Keratinocyte (primary cell): ENCODE measurements at regions not wholly inside any gene's neighbourhood (a gene's known extent, or its start where the extent isn't known, plus 50 kb on each side); places are given as distances from the start of the nearest gene placed in this dataset.

Experiments used
- DNase-seq: peaks from one replicate; pipeline ENCODE4 v3.0.0-alpha.2; 2011; ENCODE audit warnings: low read depth, missing footprints, low spot score
- FAIRE-seq: peaks from 2 replicates; lab custom pipeline; 2011; peaks lifted over from hg19 to GRCh38; lab: Jason Lieb, UNC
- H2AFZ ChIP-seq: 2 replicates; pipeline ENCODE4 v1.6.0; 2012; ENCODE audit warnings: low read length, control low read depth, inconsistent platforms; ENCODE audit not compliant: control insufficient read depth
- H3K27ac ChIP-seq: 2 replicates; pipeline ENCODE4 v1.5.1; 2011; ENCODE audit warnings: low read length; ENCODE audit not compliant: control insufficient read depth, insufficient read depth
- H3K27me3 ChIP-seq: 3 replicates; pipeline ENCODE4 v1.6.0; 2011; ENCODE audit warnings: low read length; ENCODE audit not compliant: control insufficient read depth, insufficient read depth; ENCODE audit errors: extremely low read depth
- H3K36me3 ChIP-seq, 2 experiments: 2 replicates in 1 of 2; 3 replicates in 1 of 2; pipeline ENCODE4 v1.5.1; 2011; ENCODE audit warnings: low read length in 2 of 2, mild to moderate bottlenecking in 1 of 2; ENCODE audit not compliant: control insufficient read depth in 2 of 2, insufficient read depth in 2 of 2; ENCODE audit errors: extremely low read depth in 1 of 2
- H3K4me1 ChIP-seq: 3 replicates; pipeline ENCODE4 v1.5.1; 2011; ENCODE audit warnings: low read length; ENCODE audit not compliant: control insufficient read depth, insufficient read depth; ENCODE audit errors: extremely low read depth
- H3K4me2 ChIP-seq: 3 replicates; pipeline ENCODE4 v1.6.0; 2011; ENCODE audit warnings: low read depth, low read length; ENCODE audit not compliant: control insufficient read depth, insufficient read depth; ENCODE audit errors: extremely low read depth
- H3K4me3 ChIP-seq, 3 experiments: fragments of 200-600 bp in 1 of 3; sonication (generic) in 1 of 3; 2 replicates in 2 of 3; 3 replicates in 1 of 3; pipeline ENCODE4 v1.5.1; 2011 to 2016; ENCODE audit warnings: low read length in 3 of 3, mild to moderate bottlenecking in 3 of 3, control low read depth in 2 of 3, inconsistent platforms in 1 of 3, low read depth in 1 of 3, mixed read lengths in 1 of 3, mixed run types in 1 of 3, moderate library complexity in 1 of 3; ENCODE audit not compliant: control insufficient read depth in 2 of 3, insufficient read depth in 2 of 3; ENCODE audit errors: extremely low read depth in 1 of 3
- H3K79me2 ChIP-seq: 2 replicates; pipeline ENCODE4 v1.6.0; 2012; ENCODE audit warnings: low read length; ENCODE audit not compliant: control insufficient read depth, insufficient read depth
- H3K9ac ChIP-seq: 3 replicates; pipeline ENCODE4 v1.6.0; 2011; ENCODE audit warnings: low read length; ENCODE audit not compliant: control insufficient read depth, insufficient read depth; ENCODE audit errors: extremely low read depth
- H3K9me1 ChIP-seq: 3 replicates; pipeline ENCODE4 v1.6.0; 2011; ENCODE audit warnings: low read length; ENCODE audit not compliant: control insufficient read depth, insufficient read depth; ENCODE audit errors: extremely low read depth
- H3K9me3 ChIP-seq: 2 replicates; pipeline ENCODE4 v1.5.1; 2012; ENCODE audit warnings: low read depth, low read length; ENCODE audit not compliant: control insufficient read depth
- H4K20me1 ChIP-seq: 3 replicates; pipeline ENCODE4 v1.6.0; 2011; ENCODE audit warnings: low read length; ENCODE audit not compliant: control insufficient read depth, insufficient read depth; ENCODE audit errors: extremely low read depth
- CTCF ChIP-seq, 3 experiments: IDR thresholded peaks in 1 of 3; conservative IDR thresholded peaks in 1 of 3; optimal IDR thresholded peaks in 1 of 3; 2 replicates in 2 of 3; 3 replicates in 1 of 3; pipeline versions ENCODE3 to v1.5.1; 2011; ENCODE audit warnings: low read length in 3 of 3, mild to moderate bottlenecking in 3 of 3, moderate library complexity in 2 of 3, control low read depth in 1 of 3, inconsistent platforms in 1 of 3; ENCODE audit not compliant: insufficient read depth in 2 of 3; ENCODE audit errors: extremely low read depth in 1 of 3
- EZH2 ChIP-seq: IDR thresholded peaks from one replicate; pipeline ENCODE4 v1.6.1; 2012; ENCODE audit warnings: inconsistent platforms, mild to moderate bottlenecking, low read length, moderate library complexity
- dilution Hi-C: fragments of 300-500 bp; cut with MboI; formaldehyde crosslinking; loops from one replicate; pipeline ENCODE4 v1.7.0; 2020; ENCODE audit warnings: low sequenced_read_pairs; ENCODE audit not compliant: extremely low pct_ligation_motif_present

GRCh38 chr1:78420181-78420580 lies 70.6 kb upstream of the PTGFR start:
- Histone ChIP-seq H3K9me3 (no peaks in the 10 kb centered on the region), H3K4me2 (no peak overlapping the region), H3K27me3 (no peaks in the 10 kb centered on the region), H3K36me3 (no peaks in the 10 kb centered on the region), H3K9ac (no peak overlapping the region), H3K9me1 (no peaks in the 10 kb centered on the region), H3K4me1 (no peaks in the 10 kb centered on the region), H2AFZ (no peak overlapping the region), H3K4me3 (no peak overlapping the region), H3K79me2 (no peaks in the 10 kb centered on the region), H4K20me1 (no peaks in the 10 kb centered on the region), H3K27ac (no peak overlapping the region)
- FAIRE-seq (no peak), DNase-seq (no peak)
- TF ChIP-seq CTCF (optimal IDR thresholded peaks at IDR 0.05 in 1 of 3, IDR thresholded peaks at IDR 0.05 in 1 of 3, conservative IDR thresholded peaks at IDR 0.05 in 1 of 3; ENCODE audit: extremely low read depth in 1 of 3, insufficient read depth in 2 of 3, low read length in 3 of 3) (no peak), EZH2 (no peak)
- dilution Hi-C loops: no loop called here

GRCh38 chr1:78420688-78421087 lies 70.1 kb upstream of the PTGFR start:
- Histone ChIP-seq H3K4me2 (no peak overlapping the region), H3K9me1 (no peaks in the 10 kb centered on the region), H3K4me3 (no peak overlapping the region), H4K20me1 (no peaks in the 10 kb centered on the region), H3K27ac (no peak overlapping the region), H3K9me3 (no peaks in the 10 kb centered on the region), H3K9ac (no peak overlapping the region), H3K4me1 (no peaks in the 10 kb centered on the region), H2AFZ (no peak overlapping the region), H3K79me2 (no peaks in the 10 kb centered on the region), H3K27me3 (no peaks in the 10 kb centered on the region), H3K36me3 (no peaks in the 10 kb centered on the region)
- dilution Hi-C loops: no loop called here
- TF ChIP-seq CTCF (optimal IDR thresholded peaks at IDR 0.05 in 1 of 3, IDR thresholded peaks at IDR 0.05 in 1 of 3, conservative IDR thresholded peaks at IDR 0.05 in 1 of 3; ENCODE audit: extremely low read depth in 1 of 3, insufficient read depth in 2 of 3, low read length in 3 of 3) (no peak), EZH2 (no peak)
- no peak for FAIRE-seq
- no peak for DNase-seq
